Fibroblast of upper back skin (primary cell): ENCODE measurements at regions not wholly inside any gene's neighbourhood (a gene's known extent, or its start where the extent isn't known, plus 50 kb on each side); places are given as distances from the start of the nearest gene placed in this dataset.

ENCODE experiments used
- DNase-seq: peaks from one replicate; pipeline ENCODE4 v3.0.0-alpha.2; 2013

GRCh38 chr4:4962928-4963327, 56.3 kb downstream of the CYTL1 start:
- DNase-seq, result no peak
